Astrocyte (in vitro differentiated cells and primary cell): ENCODE measurements at regions not wholly inside any gene's neighbourhood (a gene's known extent, or its start where the extent isn't known, plus 50 kb on each side); places are given as distances from the start of the nearest gene placed in this dataset.

Experiments used
- DNase-seq: peaks from one replicate; pipeline ENCODE4 v3.0.0-alpha.2; 2010; ENCODE audit warnings: low read depth
- FAIRE-seq: peaks from 2 replicates; lab custom pipeline; 2011; peaks lifted over from hg19 to GRCh38; lab: Jason Lieb, UNC
- H2AFZ ChIP-seq: 2 replicates; pipeline ENCODE4 v1.6.0; 2012; ENCODE audit warnings: low read depth, low read length, inconsistent platforms
- H3K27ac ChIP-seq: 2 replicates; pipeline ENCODE4 v1.5.1; 2011; ENCODE audit warnings: low read depth, low read length, inconsistent platforms
- H3K27me3 ChIP-seq: 2 replicates; pipeline ENCODE4 v1.6.0; 2011; ENCODE audit warnings: low read length, inconsistent platforms; ENCODE audit not compliant: insufficient read depth
- H3K36me3 ChIP-seq: 2 replicates; pipeline ENCODE4 v1.5.1; 2011; ENCODE audit warnings: low read length, inconsistent platforms; ENCODE audit not compliant: insufficient read depth
- H3K4me1 ChIP-seq: 2 replicates; pipeline ENCODE4 v1.5.1; 2011; ENCODE audit warnings: low read length, inconsistent platforms; ENCODE audit not compliant: insufficient read depth
- H3K4me2 ChIP-seq: 2 replicates; pipeline ENCODE4 v1.6.0; 2012; ENCODE audit warnings: low read length, inconsistent platforms
- H3K4me3 ChIP-seq: 2 replicates; pipeline ENCODE4 v1.5.1; 2011; ENCODE audit warnings: low read depth, mild to moderate bottlenecking, low read length, inconsistent platforms; ENCODE audit not compliant: insufficient read depth
- H3K79me2 ChIP-seq: 2 replicates; pipeline ENCODE4 v1.6.0; 2012; ENCODE audit warnings: mild to moderate bottlenecking, low read length, inconsistent platforms; ENCODE audit not compliant: insufficient read depth
- H3K9ac ChIP-seq: 2 replicates; pipeline ENCODE4 v1.6.0; 2012; ENCODE audit warnings: mild to moderate bottlenecking, low read length, inconsistent platforms
- H3K9me3 ChIP-seq: 2 replicates; pipeline ENCODE4 v1.5.1; 2012; ENCODE audit warnings: low read depth, mild to moderate bottlenecking, low read length, inconsistent platforms; ENCODE audit not compliant: insufficient read depth
- H4K20me1 ChIP-seq: 2 replicates; pipeline ENCODE4 v1.6.0; 2012; ENCODE audit warnings: low read length, inconsistent platforms; ENCODE audit not compliant: insufficient read depth
- H3K27ac Mint-ChIP-seq: one replicate; pipeline ENCODE4 v1.8.0; 2021; ENCODE audit warnings: mild to moderate bottlenecking, mixed read lengths; ENCODE audit not compliant: unreplicated experiment
- H3K27me3 Mint-ChIP-seq: one replicate; pipeline ENCODE4 v1.8.0; 2021; ENCODE audit warnings: low read depth, mixed read lengths; ENCODE audit not compliant: unreplicated experiment
- H3K36me3 Mint-ChIP-seq: one replicate; pipeline ENCODE4 v1.8.0; 2021; ENCODE audit warnings: low read depth, mixed read lengths; ENCODE audit not compliant: unreplicated experiment
- H3K4me1 Mint-ChIP-seq: one replicate; pipeline ENCODE4 v1.8.0; 2021; ENCODE audit warnings: low read depth, mixed read lengths; ENCODE audit not compliant: unreplicated experiment
- H3K4me3 Mint-ChIP-seq: one replicate; pipeline ENCODE4 v1.8.0; 2021; ENCODE audit warnings: mild to moderate bottlenecking, moderate library complexity, mixed read lengths; ENCODE audit not compliant: unreplicated experiment
- H3K9me3 Mint-ChIP-seq: one replicate; pipeline ENCODE4 v1.8.0; 2021; ENCODE audit warnings: mild to moderate bottlenecking, mixed read lengths; ENCODE audit not compliant: unreplicated experiment
- EZH2 ChIP-seq: IDR thresholded peaks from 2 replicates; pipeline ENCODE4 v1.6.1; 2012; ENCODE audit warnings: mild to moderate bottlenecking, low read length, inconsistent platforms; ENCODE audit not compliant: insufficient read depth
- TF ChIP-seq, protein P1 (sequence below): IDR thresholded peaks from 2 replicates; pipeline ENCODE4 v1.5.1; 2011; ENCODE audit warnings: low read depth, mild to moderate bottlenecking, inconsistent platforms, low read length, moderate library complexity; ENCODE audit not compliant: insufficient read depth

DNA sequence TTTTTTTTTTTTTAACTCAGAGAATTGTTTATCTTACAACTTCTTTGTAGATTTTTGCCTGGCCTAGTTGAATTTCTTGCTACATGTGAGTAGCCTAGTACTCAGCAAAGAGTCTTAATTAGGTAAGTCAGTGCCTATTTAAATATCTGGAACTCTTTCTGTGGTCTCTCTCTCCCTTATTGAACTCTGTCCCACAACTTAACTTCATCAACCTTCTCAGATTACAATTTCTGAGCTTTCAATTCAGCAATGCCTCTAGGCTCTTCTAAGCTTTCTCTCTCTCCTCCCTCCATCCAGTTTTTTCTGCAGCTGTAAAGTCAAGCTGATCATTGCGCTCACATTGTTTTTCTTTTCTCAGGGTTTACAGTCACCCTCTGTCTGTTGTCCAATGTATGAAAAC lies 517.6 kb upstream of the ROBO1 start:
- no peak for TF ChIP-seq EZH2
- TF ChIP-seq, protein P1, sequence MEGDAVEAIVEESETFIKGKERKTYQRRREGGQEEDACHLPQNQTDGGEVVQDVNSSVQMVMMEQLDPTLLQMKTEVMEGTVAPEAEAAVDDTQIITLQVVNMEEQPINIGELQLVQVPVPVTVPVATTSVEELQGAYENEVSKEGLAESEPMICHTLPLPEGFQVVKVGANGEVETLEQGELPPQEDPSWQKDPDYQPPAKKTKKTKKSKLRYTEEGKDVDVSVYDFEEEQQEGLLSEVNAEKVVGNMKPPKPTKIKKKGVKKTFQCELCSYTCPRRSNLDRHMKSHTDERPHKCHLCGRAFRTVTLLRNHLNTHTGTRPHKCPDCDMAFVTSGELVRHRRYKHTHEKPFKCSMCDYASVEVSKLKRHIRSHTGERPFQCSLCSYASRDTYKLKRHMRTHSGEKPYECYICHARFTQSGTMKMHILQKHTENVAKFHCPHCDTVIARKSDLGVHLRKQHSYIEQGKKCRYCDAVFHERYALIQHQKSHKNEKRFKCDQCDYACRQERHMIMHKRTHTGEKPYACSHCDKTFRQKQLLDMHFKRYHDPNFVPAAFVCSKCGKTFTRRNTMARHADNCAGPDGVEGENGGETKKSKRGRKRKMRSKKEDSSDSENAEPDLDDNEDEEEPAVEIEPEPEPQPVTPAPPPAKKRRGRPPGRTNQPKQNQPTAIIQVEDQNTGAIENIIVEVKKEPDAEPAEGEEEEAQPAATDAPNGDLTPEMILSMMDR, result no peak
- no peaks in the 10 kb centered on the region for H3K36me3 ChIP-seq
- H3K27me3 ChIP-seq, result no peaks in the 10 kb centered on the region
- Mint-ChIP-seq H3K4me3 (no peak overlapping the region), H3K4me1 (no peaks in the 10 kb centered on the region), H3K27me3 (no peaks in the 10 kb centered on the region), H3K27ac (no peak overlapping the region), H3K36me3 (no peaks in the 10 kb centered on the region), H3K9me3 (no peaks in the 10 kb centered on the region)
- no peak overlapping the region for H2AFZ ChIP-seq
- H3K79me2 ChIP-seq, result no peaks in the 10 kb centered on the region
- no peaks in the 10 kb centered on the region for H3K4me1 ChIP-seq
- FAIRE-seq (no peak), DNase-seq (peak; percentile 45)
- H4K20me1 ChIP-seq, result no peaks in the 10 kb centered on the region
- no peak overlapping the region for H3K9ac ChIP-seq
- no peak overlapping the region for H3K4me2 ChIP-seq
- no peaks in the 10 kb centered on the region for H3K9me3 ChIP-seq
- H3K27ac ChIP-seq, result no peak overlapping the region
- no peak overlapping the region for H3K4me3 ChIP-seq

DNA sequence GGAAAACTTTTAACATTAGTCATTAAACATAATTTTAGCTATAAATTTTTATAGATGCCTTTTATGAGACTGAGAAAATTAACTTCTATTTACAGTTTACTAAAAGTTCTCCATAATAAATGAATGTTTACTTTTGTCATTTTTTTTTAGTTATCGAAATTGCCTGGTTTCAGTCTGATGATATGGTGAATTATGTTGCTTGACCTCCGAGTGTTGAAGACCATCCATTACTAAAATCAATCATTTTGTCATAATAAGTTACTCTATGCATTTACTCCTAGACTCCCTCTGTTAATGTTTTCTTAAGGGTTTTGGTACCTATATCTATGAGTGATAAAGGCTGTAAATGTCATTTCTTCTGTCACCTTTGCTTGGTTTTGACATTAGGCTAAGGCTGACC lies 516.0 kb upstream of the ROBO1 start:
- no peak overlapping the region for H3K27ac Mint-ChIP-seq

DNA sequence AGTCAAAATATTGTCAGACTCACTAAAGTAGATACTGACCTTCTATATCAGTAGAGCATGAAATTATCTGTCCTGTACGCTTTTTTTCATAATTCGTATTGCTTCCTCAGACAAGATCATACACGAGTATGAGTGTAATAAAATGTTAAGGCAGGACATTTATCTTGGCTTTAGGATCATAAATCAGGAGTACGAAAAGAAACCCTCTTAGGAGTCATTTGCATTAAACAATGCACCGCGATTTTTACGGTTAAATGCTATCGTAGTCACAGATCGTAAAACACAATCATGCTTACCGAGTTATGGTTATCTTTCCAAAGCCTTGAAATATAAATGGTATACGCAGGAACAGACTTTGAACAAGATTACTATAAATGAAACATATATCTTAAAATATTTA lies 510.3 kb upstream of the ROBO1 start:
- Histone ChIP-seq H4K20me1 (no peaks in the 10 kb centered on the region), H3K4me1 (no peaks in the 10 kb centered on the region), H3K9ac (no peak overlapping the region), H2AFZ (no peak overlapping the region), H3K36me3 (no peaks in the 10 kb centered on the region), H3K79me2 (no peaks in the 10 kb centered on the region), H3K9me3 (no peaks in the 10 kb centered on the region), H3K4me2 (no peak overlapping the region), H3K4me3 (no peak overlapping the region), H3K27me3 (no peaks in the 10 kb centered on the region), H3K27ac (no peak overlapping the region)
- no peak for FAIRE-seq
- H3K4me1 Mint-ChIP-seq, result no peaks in the 10 kb centered on the region
- no peaks in the 10 kb centered on the region for H3K27me3 Mint-ChIP-seq
- no peaks in the 10 kb centered on the region for H3K36me3 Mint-ChIP-seq
- H3K4me3 Mint-ChIP-seq, result no peak overlapping the region
- no peak for DNase-seq
- TF ChIP-seq EZH2, result no peak
- TF ChIP-seq, protein P1, result no peak
- H3K9me3 Mint-ChIP-seq, result no peaks in the 10 kb centered on the region
- no peak overlapping the region for H3K27ac Mint-ChIP-seq

More for the DNA sequence above, 516.0 kb upstream of the ROBO1 start:
- DNase-seq, result no peak
- H3K4me1 ChIP-seq, result no peaks in the 10 kb centered on the region
- H3K9ac ChIP-seq, result no peak overlapping the region
- Mint-ChIP-seq H3K36me3 (no peaks in the 10 kb centered on the region), H3K4me3 (no peak overlapping the region), H3K27me3 (no peaks in the 10 kb centered on the region), H3K9me3 (no peaks in the 10 kb centered on the region), H3K4me1 (no peaks in the 10 kb centered on the region)
- H3K9me3 ChIP-seq, result no peaks in the 10 kb centered on the region
- H3K79me2 ChIP-seq, result no peaks in the 10 kb centered on the region
- no peaks in the 10 kb centered on the region for H4K20me1 ChIP-seq
- TF ChIP-seq EZH2, result no peak
- TF ChIP-seq, protein P1, result no peak
- no peak overlapping the region for H3K4me2 ChIP-seq
- FAIRE-seq, result no peak
- no peaks in the 10 kb centered on the region for H3K27me3 ChIP-seq
- H2AFZ ChIP-seq, result no peak overlapping the region
- no peak overlapping the region for H3K27ac ChIP-seq
- H3K4me3 ChIP-seq, result no peak overlapping the region
- no peaks in the 10 kb centered on the region for H3K36me3 ChIP-seq
